ENCODE measurements at regions not wholly inside any gene's neighbourhood (a gene's known extent, or its start where the extent isn't known, plus 50 kb on each side); places are given as distances from the start of the nearest gene placed in this dataset.

DNA sequence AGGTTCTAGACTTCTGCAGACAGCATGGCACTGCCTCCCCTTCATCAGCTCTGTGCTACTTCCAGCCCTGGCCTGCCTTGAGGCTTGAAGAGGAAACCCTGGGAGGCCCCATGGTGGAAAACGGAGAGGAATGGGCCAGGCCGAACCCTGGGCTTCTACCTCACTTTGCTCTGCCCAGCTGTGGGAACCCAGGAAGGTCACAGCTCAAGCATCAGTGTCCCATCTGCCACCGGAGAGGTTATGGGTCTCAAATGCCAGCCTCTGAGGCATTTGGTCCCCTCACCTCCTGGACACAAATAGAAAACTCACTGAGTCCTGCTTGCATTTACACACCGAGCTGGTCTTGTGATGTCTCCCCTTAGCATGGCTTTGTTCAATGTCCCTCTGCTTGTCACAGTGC is 80.1 kb upstream of the ALDH1B1 start:
- DNase-seq: peak; percentile 44

GRCh38 chr9:38311382-38312270 is 80.9 kb upstream of the ALDH1B1 start:
- peak; percentile 92 for DNase-seq

GRCh38 chr9:38309324-38310195 is 82.9 kb upstream of the ALDH1B1 start:
- DNase-seq: peak; percentile 5

- no peak for DNase-seq
Observed at GRCh38 chr9:38308136-38308535, 84.4 kb upstream of the ALDH1B1 start.

GRCh38 chr9:38306899-38307298 is 85.6 kb upstream of the ALDH1B1 start:
- no peak for DNase-seq

GRCh38 chr9:38305582-38305981 is 86.9 kb upstream of the ALDH1B1 start:
- DNase-seq: no peak

DNA sequence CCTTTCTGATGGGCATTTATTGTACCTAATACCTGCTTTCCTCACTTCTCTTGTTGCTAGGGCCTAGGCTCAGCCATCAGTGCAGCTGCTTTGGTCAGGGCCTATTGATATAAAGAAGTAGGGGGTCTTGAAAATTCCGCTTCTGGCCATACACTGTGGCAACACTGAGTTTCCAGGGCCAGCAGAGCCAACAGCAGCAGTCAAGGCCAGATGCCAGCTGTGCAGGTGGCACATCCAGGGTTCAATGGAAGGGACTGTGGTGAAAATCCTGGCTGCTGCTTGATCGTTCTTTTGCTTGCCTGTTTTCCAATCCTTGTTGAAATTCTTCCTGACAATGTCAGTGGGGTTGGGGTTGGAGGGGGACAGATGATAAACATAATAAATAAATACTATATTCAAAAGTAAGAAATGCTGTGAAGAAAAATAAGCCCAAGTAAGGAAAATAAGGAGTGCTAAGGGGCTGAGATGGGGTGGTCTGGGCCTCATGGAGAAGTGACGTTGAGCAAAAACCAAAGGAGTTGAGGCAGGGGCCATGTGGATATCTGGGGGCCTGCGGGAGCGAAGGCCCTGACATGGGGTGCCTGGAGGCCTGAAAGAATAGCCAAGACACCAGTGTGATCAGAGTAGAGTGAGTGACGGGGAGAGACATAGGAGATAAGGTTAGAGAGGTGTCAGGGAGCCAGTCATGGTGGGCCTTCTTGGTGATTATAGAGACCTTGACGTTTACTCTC is 91.0 kb upstream of the ALDH1B1 start:
- no peak for DNase-seq

DNA sequence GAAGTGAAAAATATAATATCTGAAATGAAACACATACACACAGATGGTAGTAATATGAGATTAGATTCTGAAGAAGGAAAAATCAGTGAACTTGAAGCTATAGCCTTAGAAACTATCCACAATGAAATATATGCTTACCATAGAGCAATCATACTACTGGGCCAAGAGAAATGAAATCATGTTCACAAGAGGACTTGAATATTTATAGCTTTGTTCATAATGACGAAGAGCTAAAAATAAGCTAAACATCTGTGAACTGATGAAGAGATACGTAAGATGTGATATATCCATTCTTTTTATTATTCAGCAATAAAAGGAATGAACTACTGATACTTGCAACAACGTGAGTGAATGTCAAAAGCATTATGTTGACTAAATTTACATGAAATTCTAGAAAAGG is 92.6 kb upstream of the ALDH1B1 start:
- no peak for DNase-seq

- no peak for DNase-seq
Observed at GRCh38 chr9:38298904-38299303, 93.6 kb upstream of the ALDH1B1 start.

DNA sequence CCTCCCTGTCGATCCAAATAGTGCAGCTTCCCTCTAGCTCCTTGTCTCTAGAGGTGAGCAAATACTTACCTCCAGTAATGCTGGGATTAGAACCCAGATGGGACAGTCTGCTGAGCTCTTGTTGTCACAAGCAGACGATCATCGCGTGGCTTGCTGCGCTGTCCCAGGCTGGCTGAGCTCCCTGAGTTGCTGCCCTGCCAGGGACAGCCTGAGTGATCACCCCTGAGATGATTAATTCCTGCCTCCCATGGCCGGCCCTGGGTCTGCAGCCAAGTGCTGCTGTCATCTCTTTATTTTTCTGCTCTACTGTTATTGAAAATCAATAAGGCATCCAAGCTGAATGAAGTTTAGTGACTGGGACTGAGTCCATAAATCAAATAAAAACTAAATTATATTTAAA is 94.0 kb upstream of the ALDH1B1 start:
- DNase-seq: no peak

DNA sequence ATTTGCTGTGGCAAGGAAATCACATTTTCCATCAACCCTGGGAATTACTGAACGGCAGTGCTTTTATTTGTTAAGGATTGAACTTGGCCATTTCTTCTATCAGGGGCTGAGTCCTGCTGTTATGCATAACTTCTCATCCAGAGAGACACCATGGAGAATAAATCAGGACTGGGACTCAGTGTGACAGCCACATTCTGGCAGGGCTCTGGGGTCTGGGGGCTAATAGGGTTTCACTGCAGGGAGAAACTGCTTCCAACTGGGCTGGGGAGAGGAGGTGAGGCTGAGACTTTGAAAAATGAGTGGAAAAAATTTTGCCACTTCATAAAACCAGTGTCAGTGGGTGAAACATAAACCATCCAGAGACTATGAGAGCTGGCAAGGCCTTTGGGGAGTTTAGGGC is 95.7 kb upstream of the ALDH1B1 start:
- DNase-seq: no peak

- no peak for DNase-seq
Observed at GRCh38 chr9:38295764-38296163, 96.7 kb upstream of the ALDH1B1 start.

DNA sequence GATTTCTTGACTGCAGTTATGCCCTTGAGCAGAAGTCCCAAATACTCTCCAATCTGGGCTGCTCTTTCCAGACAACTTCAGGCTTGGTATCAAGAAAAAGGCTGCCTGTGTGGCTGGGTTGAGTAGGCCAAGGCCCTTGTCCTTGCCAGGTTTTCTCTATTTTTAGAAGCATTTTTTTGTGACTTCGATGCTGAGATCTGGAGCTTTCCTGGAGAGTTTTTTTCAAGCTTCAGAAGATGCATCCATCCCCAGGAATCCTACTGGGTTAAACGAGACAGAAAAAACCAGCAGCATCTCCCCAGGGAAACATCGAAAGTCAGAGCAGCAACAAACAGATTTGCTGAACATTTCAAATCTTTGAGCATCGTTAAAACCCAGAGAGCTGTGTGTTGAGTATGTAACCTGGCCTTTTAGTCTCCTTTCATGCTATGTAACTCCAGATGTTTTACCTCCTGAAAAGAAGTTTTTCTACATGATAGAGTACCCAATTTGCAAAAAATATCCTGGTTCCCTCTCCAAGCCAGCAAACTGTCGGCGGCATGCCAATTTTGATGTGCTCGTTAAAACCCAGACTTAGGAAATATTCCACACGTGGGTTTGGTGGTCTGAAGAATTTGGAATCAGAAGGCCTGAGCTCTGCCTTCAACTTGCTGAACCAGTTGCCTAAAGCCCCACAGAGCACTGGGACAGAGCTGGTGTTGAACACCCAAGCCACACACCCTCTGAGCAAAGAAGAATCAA is 98.1 kb upstream of the ALDH1B1 start:
- DNase-seq: no peak

- no peak for DNase-seq
Observed at GRCh38 chr9:38293022-38293421, 99.5 kb upstream of the ALDH1B1 start.

- DNase-seq: no peak
Observed at GRCh38 chr9:38292480-38292879, 100.0 kb upstream of the ALDH1B1 start.

- no peak for DNase-seq
Observed at GRCh38 chr9:38289866-38290245, 102.6 kb upstream of the ALDH1B1 start.

- no peak for DNase-seq
Observed at GRCh38 chr9:38289236-38289865, 103.2 kb upstream of the ALDH1B1 start.

GRCh38 chr9:38288502-38288901 is 104.0 kb upstream of the ALDH1B1 start:
- DNase-seq: no peak

DNA sequence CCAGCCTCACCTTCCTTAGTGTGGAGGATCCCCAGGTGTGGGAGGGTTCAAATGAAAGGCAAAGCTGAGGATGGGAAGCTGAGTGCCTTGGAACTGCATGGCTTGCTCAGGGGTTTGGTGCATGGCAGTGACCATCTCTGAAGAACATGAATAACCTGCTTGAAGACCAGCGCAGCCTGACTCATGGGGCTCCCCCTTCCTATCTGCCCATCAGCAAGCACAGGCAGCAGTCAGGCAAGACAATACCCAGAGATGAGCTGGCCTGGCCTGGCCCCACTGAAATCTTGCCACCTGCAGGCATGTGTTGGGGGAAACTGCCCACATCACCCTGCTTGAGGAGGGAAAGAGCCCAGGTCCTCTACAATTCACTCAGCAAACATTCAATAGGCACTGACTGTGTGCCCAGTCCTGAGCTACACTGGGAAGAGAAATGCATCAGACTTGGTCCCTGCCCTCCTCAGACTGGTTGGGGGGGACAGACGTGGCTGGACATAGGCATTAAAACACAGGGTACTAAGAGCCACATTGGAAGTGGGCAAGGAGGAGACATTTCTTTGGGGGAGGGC is 105.0 kb upstream of the ALDH1B1 start:
- DNase-seq: no peak

GRCh38 chr9:38286766-38287165 is 105.7 kb upstream of the ALDH1B1 start:
- DNase-seq: no peak

DNA sequence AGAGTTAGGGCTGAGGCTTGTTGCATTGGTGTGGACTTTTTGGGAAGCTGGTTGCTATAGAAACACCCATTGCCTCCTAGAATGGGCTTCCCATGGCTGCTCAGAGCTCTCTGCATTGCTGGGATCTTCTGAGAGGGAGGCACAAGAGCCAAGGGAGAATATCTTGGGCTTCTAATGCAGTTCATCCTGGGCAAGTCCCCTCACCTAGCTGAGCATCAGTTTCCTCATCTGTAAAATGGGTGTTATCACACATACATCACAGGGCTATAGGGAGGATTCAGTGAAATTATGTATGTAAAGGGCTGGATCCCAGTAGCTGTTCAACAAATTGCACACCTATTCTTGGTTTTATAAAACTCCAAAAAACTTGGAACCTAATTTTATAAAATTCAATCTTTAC is 106.1 kb upstream of the ALDH1B1 start:
- DNase-seq: no peak

- no peak for DNase-seq
Observed at GRCh38 chr9:38285236-38285635, 107.3 kb upstream of the ALDH1B1 start.
